GM18499 (cell line): ENCODE measurements at regions not wholly inside any gene's neighbourhood (a gene's known extent, or its start where the extent isn't known, plus 50 kb on each side); places are given as distances from the start of the nearest gene placed in this dataset.

Experiments
- ATAC-seq: cut with Tn5 transposase; IDR thresholded peaks from one replicate; pipeline ENCODE4 v1.9.1; 2021; ENCODE audit warnings: moderate number of reproducible peaks; ENCODE audit not compliant: insufficient read depth, unreplicated experiment

GRCh38 chr10:83233691-83234090, 905.6 kb upstream of the GHITM start:
- ATAC-seq = no peak

GRCh38 chr10:83248106-83248631, 891.1 kb upstream of the GHITM start:
- no peak for ATAC-seq

GRCh38 chr10:83250396-83250795, 888.9 kb upstream of the GHITM start:
- no peak for ATAC-seq

GRCh38 chr10:83252169-83252568, 887.1 kb upstream of the GHITM start:
- no peak for ATAC-seq

GRCh38 chr10:83252596-83252995, 886.7 kb upstream of the GHITM start:
- no peak for ATAC-seq

GRCh38 chr10:83253011-83253671, 886.2 kb upstream of the GHITM start:
- ATAC-seq = no peak

GRCh38 chr10:83254698-83255097, 884.6 kb upstream of the GHITM start:
- no peak for ATAC-seq

GRCh38 chr10:83262434-83262833, 876.9 kb upstream of the GHITM start:
- ATAC-seq = no peak

- no peak for ATAC-seq
These were observed 866.5 kb upstream of the GHITM start for GRCh38 chr10:83272666-83273434.

GRCh38 chr10:83274088-83274487, 865.2 kb upstream of the GHITM start:
- ATAC-seq = no peak

GRCh38 chr10:83276971-83277370, 862.3 kb upstream of the GHITM start:
- no peak for ATAC-seq

GRCh38 chr10:83283151-83283550, 856.2 kb upstream of the GHITM start:
- ATAC-seq = no peak

GRCh38 chr10:83287374-83287773, 851.9 kb upstream of the GHITM start:
- no peak for ATAC-seq

GRCh38 chr10:83289373-83289772, 849.9 kb upstream of the GHITM start:
- no peak for ATAC-seq

GRCh38 chr10:83289948-83290347, 849.4 kb upstream of the GHITM start:
- ATAC-seq = no peak

GRCh38 chr10:83301732-83302131, 837.6 kb upstream of the GHITM start:
- ATAC-seq = no peak

- ATAC-seq = no peak
These were observed 836.7 kb upstream of the GHITM start for GRCh38 chr10:83302623-83303022.

GRCh38 chr10:83310688-83311087, 828.6 kb upstream of the GHITM start:
- ATAC-seq = no peak

- ATAC-seq = no peak
These were observed 826.7 kb upstream of the GHITM start for GRCh38 chr10:83312570-83312969.

GRCh38 chr10:83332690-83333089, 806.6 kb upstream of the GHITM start:
- ATAC-seq = no peak

- no peak for ATAC-seq
These were observed 805.7 kb upstream of the GHITM start for GRCh38 chr10:83333566-83333965.

- ATAC-seq = no peak
These were observed 795.6 kb upstream of the GHITM start for GRCh38 chr10:83343676-83344075.
